Skeletal muscle tissue (tissue), 3 donors: ENCODE measurements at regions not wholly inside any gene's neighbourhood (a gene's known extent, or its start where the extent isn't known, plus 50 kb on each side); places are given as distances from the start of the nearest gene placed in this dataset.
"Not testable (repeated sequence)": the region's sequence is repeated elsewhere in the genome, so short reads cannot be mapped to it uniquely, and the experiment has no call there.

Experiments
- H3K27ac ChIP-seq: one replicate; pipeline ENCODE4 v1.7.0; 2013; ENCODE audit warnings: mild to moderate bottlenecking, low read depth, low read length, inconsistent platforms
- H3K27me3 ChIP-seq, 3 donors: one replicate each; pipeline ENCODE4 v1.7.0; 2013; ENCODE audit warnings: low read length in 3 of 3; ENCODE audit not compliant: control insufficient read depth in 3 of 3, insufficient read depth in 3 of 3
- H3K36me3 ChIP-seq, 3 donors: one replicate each; pipeline ENCODE4 v1.7.0; 2013; ENCODE audit warnings: low read length in 3 of 3; ENCODE audit not compliant: control insufficient read depth in 3 of 3, insufficient read depth in 3 of 3
- H3K4me1 ChIP-seq, 3 donors: one replicate each; pipeline ENCODE4 v1.7.0; 2013; ENCODE audit warnings: low read length in 3 of 3, mild to moderate bottlenecking in 3 of 3; ENCODE audit not compliant: control insufficient read depth in 3 of 3, insufficient read depth in 3 of 3
- H3K4me3 ChIP-seq, 3 donors: one replicate each; pipeline ENCODE4 v1.7.0; 2013; ENCODE audit warnings: low read length in 3 of 3
- H3K9ac ChIP-seq, 3 donors: one replicate each; pipeline ENCODE4 v1.7.0; 2013; ENCODE audit warnings: low read length in 3 of 3, mild to moderate bottlenecking in 3 of 3, moderate library complexity in 2 of 3, low read depth in 1 of 3
- H3K9me3 ChIP-seq, 3 donors: one replicate each; pipeline ENCODE4 v1.7.0; 2013; ENCODE audit warnings: low read length in 3 of 3; ENCODE audit not compliant: control insufficient read depth in 3 of 3
- donor health status: Osteomylitis.

DNA sequence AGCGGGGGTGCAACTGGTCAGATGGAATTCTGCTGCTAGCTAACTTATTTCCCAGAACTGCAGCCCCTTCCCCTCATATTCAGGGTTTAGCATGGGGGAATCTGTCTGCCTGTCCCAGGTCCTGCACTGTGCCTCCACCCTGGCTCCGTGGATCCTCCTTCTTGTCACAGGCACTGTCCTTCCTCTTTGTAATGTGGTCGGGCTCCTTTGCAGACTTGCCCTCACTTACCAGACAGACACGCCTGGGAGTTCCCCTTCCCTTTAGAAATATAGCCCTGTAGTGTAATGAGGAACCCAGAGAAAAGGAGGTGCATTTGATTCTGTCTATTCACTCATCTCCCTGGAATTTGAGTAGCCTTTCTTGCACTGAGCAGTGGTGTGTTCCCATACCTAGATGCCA, 108.7 kb downstream of the TRIM43 start:
- Histone ChIP-seq H3K27ac (no peak overlapping the region), H3K36me3 (no peaks in the 10 kb centered on the region), H3K9ac (no peak overlapping the region), H3K9me3 (no peaks in the 10 kb centered on the region), H3K4me1 (no peaks in the 10 kb centered on the region), H3K27me3 (no peaks in the 10 kb centered on the region), H3K4me3 (no peak overlapping the region)

DNA sequence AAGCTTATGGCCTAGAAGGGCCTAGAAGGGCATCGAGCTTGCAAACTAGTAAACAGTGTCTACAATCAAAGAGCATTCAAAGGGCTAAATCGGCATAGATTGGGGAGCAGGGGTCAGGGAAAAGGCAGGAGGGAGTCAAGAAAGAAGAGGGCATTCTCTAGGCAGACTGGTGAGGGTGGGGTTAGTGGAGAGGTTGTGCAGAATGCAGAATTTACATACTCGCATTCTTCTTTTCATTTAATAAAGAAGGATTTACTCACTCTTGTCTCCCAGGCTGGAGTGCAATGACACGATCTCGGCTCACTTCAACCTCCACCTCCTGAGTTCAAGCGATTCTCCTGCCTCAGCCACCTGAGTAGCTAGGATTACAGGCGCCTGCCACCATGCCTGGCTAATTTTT, 110.7 kb downstream of the TRIM43 start:
- Histone ChIP-seq H3K27ac (no peak overlapping the region), H3K36me3 (no peaks in the 10 kb centered on the region), H3K27me3 (no peaks in the 10 kb centered on the region), H3K4me1 (no peaks in the 10 kb centered on the region), H3K9me3 (no peaks in the 10 kb centered on the region), H3K4me3 (no peak overlapping the region), H3K9ac (no peak overlapping the region)

DNA sequence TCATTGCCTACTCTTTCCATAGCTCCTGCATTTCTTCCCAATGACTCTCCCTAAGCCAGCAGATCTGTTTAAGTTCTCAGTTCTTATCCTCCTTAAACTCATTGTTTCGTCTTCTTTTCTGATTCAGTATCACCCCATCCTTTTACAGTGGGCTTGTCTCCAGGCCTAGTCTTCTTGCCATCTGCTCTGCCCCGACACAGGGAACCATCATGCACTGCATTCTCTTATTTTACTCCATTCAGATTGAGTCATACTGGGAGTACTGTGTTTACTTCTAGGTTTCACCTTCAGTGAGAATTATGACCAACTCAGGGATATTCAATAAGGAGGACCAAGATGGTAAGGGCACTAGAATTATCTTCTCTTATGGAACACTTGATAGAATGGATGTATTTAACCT, 115.4 kb downstream of the TRIM43 start:
- H3K36me3 ChIP-seq, H3K9ac ChIP-seq, H3K27ac ChIP-seq, H3K4me3 ChIP-seq, H3K4me1 ChIP-seq, H3K27me3 ChIP-seq, H3K9me3 ChIP-seq: not testable (repeated sequence)

DNA sequence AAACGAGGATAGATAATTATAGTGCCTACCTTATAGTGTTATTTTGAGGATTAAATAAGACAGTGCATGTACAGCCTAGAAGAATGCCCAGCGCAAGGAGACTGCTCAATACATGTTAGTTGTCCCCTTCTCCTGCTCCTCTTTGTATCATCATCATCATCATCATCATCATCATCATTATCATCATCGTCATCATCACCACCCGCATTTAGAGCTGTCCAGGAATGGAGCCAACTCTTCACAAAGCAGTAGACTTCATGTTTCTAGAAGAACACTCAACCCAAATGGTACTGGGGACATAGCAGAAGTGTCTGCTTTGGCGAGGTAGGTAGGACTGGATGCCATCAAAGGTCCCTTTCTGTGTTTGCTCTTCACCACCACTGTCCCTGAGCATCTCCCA, 116.0 kb downstream of the TRIM43 start:
- Histone ChIP-seq H3K27ac (no peak overlapping the region), H3K9ac (no peak overlapping the region), H3K4me1 (no peaks in the 10 kb centered on the region), H3K4me3 (no peak overlapping the region), H3K9me3 (no peaks in the 10 kb centered on the region), H3K27me3 (no peaks in the 10 kb centered on the region), H3K36me3 (no peaks in the 10 kb centered on the region)

DNA sequence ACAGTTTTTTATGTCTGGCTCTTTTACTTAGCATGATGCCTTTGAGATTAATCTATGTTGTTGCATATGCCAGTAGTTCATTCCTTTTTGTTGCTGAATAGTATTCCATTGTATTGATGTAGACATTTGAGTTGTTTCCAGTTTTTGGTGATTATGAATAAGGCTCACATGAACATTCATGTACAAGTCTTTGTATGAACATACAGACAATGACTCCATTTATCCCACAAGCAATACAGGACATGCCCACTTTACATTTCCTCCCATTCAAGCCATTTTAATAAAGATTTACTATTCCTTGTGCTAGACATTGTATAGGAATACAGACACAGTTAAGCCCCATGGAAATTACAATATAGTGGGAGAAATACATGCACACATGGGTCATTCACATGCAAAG, 118.0 kb downstream of the TRIM43 start:
- Histone ChIP-seq H3K27me3 (no peaks in the 10 kb centered on the region), H3K9ac (no peak overlapping the region), H3K9me3 (no peaks in the 10 kb centered on the region), H3K4me1 (no peaks in the 10 kb centered on the region), H3K27ac (no peak overlapping the region), H3K4me3 (no peak overlapping the region), H3K36me3 (no peaks in the 10 kb centered on the region)

DNA sequence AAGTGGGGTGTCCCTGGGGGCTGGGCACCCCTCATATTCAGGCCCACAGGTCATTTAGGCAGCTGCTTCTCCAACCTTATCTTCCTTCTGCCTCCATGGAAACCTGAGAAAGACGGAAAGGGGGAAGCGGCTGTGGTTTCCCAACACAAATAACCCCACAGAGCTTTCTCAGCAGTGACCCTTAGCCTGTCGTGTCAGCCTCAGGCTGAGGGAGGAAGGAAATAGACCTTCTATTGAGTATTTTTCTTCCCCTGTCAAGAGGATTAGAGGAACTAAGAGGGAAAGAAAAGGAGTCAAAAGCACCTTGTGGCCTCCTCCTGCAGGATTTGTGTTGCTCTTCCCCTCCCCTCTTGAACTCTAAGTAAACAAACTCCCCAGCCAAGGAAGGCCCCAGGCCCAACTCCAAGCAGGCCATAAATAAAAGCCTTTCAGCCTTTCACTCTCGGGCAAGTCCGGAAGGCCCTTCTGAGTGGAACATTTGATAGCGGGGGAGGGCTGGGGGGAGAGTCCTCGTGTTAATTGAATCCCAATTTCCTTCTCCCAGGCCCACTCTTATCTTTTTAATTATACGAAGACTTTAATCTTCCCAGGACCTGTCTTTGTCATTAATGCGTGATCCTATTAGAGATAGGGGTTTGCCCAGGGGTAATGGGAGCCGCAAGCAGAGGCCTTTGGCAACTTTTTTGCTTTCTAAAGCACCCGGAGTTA, 121.8 kb downstream of the TRIM43 start:
- not testable (repeated sequence) for H3K27ac ChIP-seq, H3K27me3 ChIP-seq, H3K9me3 ChIP-seq, H3K4me1 ChIP-seq, H3K4me3 ChIP-seq, H3K36me3 ChIP-seq, H3K9ac ChIP-seq

DNA sequence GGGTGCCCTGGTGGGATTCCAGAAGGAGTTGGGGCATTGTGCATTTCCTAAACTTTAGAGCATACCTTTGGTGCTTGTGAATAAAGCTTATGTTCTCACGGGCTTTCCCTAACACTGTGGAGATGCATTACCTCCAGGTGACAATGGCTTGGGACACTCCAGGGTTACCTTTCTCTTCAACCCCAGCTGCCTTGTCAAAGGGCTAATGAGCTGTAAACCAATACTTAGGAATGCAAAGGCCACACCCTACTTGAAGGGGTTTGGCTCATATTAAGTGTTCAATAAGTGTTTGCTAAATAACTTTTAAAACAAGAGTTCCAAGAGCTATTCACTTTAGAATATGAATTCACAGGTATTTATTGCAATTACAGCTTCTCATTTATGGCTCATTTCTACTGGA, 122.6 kb downstream of the TRIM43 start:
- not testable (repeated sequence) for H3K36me3 ChIP-seq

DNA sequence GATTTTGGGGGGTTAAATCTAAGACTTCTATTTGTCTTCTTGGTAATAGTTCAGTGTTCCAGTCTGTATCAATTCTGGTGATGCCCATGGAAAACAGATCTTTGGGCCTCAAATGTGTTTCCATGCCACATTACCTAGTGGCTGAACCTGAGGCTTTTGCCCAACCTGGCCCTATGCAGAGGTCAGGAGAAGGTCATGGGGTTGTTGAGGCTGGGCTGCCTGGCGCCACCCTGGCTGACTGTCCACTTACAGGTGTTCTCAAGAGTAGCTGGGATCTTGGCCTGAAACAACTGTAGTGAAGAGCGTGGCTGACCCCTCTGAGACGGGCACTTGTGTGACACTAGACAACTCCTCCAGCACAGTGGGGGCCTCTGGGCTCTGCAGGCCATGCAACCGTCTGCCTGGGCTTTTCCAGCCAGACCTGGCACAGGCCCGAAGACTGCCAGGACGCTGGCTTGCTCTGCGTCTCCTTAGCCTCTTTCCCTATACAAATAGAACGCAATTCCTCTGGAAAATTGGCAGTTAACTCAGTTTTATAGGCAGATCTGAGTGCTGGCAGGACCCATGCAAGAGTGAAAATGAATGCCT, 127.8 kb downstream of the TRIM43 start:
- H3K4me1 ChIP-seq, result no peaks in the 10 kb centered on the region
- no peak overlapping the region for H3K27ac ChIP-seq
- no peaks in the 10 kb centered on the region for H3K36me3 ChIP-seq
- H3K9ac ChIP-seq, result no peak overlapping the region
- H3K27me3 ChIP-seq, result no peaks in the 10 kb centered on the region
- no peaks in the 10 kb centered on the region for H3K9me3 ChIP-seq
- no peak overlapping the region for H3K4me3 ChIP-seq

More for the DNA sequence above, 122.6 kb downstream of the TRIM43 start:
- H3K4me1 ChIP-seq, H3K9ac ChIP-seq, H3K4me3 ChIP-seq, H3K27ac ChIP-seq, H3K9me3 ChIP-seq, H3K27me3 ChIP-seq: not testable (repeated sequence)

DNA sequence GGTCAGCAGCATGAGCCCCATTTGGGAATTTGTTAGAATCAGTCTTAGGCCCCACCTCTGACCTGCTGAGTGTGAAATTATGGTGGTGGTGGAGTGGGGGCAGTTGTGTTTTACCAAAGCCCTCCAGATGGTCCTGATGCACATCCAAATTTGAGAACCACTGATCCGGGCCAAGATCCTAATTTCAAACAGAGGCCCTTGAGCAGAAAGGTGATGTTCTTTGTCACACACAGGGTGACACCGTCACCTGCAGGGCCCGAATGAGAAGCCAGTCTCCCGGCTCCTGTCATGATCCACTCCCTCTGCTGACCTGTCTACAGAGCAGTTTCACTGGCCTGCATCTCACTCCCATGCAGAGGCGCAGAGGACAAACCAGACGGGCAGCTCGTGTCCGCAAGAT, 129.9 kb downstream of the TRIM43 start:
- no peak overlapping the region for H3K27ac ChIP-seq
- H3K4me3 ChIP-seq, result no peak overlapping the region
- H3K9ac ChIP-seq, result no peak overlapping the region
- no peaks in the 10 kb centered on the region for H3K4me1 ChIP-seq
- no peaks in the 10 kb centered on the region for H3K27me3 ChIP-seq
- no peaks in the 10 kb centered on the region for H3K9me3 ChIP-seq
- no peaks in the 10 kb centered on the region for H3K36me3 ChIP-seq

DNA sequence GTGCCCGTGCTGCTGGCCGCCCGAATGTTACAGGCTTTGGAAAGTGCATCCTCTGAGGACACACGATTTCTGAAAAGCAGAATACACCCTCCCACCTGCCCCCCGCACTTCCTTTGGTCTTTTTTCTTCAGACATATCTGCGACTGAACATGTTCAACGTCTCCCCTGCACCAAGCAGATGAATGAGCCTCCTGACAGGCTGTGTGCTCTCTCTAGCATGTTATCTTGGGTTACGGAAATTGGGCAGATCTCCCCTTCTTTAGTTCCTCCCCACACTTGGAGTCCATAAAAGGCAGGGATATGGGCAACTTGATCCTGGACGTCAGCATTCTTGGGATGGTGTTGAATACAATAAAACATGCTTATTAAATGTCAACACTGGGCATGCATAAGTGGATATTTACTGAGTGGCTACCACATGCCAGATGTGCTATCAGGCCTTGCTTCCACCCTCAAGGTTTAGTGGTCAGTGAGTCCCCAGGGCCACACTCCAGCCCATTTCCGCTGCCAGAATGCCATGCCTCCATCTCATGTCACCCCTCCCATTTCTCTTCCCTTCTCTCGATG, 130.4 kb downstream of the TRIM43 start:
- Histone ChIP-seq H3K27me3 (no peaks in the 10 kb centered on the region), H3K9ac (no peak overlapping the region), H3K36me3 (no peaks in the 10 kb centered on the region), H3K4me3 (no peak overlapping the region), H3K9me3 (no peaks in the 10 kb centered on the region), H3K27ac (no peak overlapping the region), H3K4me1 (no peaks in the 10 kb centered on the region)
